ENCODE measurements at regions not wholly inside any gene's neighbourhood (a gene's known extent, or its start where the extent isn't known, plus 50 kb on each side); places are given as distances from the start of the nearest gene placed in this dataset.

GRCh38 chr2:139495851-139496250 is 715.7 kb upstream of the NXPH2 start:
- no peak for TF ChIP-seq CTCF (IDR thresholded peaks at IDR 0.05; ENCODE audit: low read depth, low read length, missing input control)
- no peak for TF ChIP-seq GABPA (IDR thresholded peaks at IDR 0.05 in 1 of 2, conservative IDR thresholded peaks at IDR 0.05 in 1 of 2)
- no peak for TF ChIP-seq TAF1 (conservative IDR thresholded peaks at IDR 0.05)
- TF ChIP-seq MAX (IDR thresholded peaks at IDR 0.05), result no peak

All from liver (tissue), 3 donors.